A549 (cell line): ENCODE measurements at regions not wholly inside any gene's neighbourhood (a gene's known extent, or its start where the extent isn't known, plus 50 kb on each side); places are given as distances from the start of the nearest gene placed in this dataset.

ENCODE experiments used
- CTCF ChIP-seq: fragments of >200 bp; sonication (Bioruptor Twin); formaldehyde crosslinking; IDR thresholded peaks from 3 replicates; pipeline ENCODE4 v1.5.1; 2016
- FOSL2 ChIP-seq, 2 experiments: fragments of 450-650 bp in 1 of 2; fragments of >200 bp in 1 of 2; sonication (Bioruptor Twin) in 1 of 2; formaldehyde crosslinking; IDR thresholded peaks; 2 replicates each; pipeline versions ENCODE4 v1.5.0 to v1.6.1; 2016 to 2020; ENCODE audit warnings: mild to moderate bottlenecking in 1 of 2, moderate library complexity in 1 of 2
- HMGXB4 ChIP-seq: fragments of 250-450 bp; sonication (Bioruptor Pico); IDR thresholded peaks from 2 replicates; pipeline ENCODE4 v1.5.0; 2021; ENCODE audit warnings: mild to moderate bottlenecking, moderate library complexity, borderline replicate concordance
- POLR2A ChIP-seq: IDR thresholded peaks from 2 replicates; pipeline ENCODE4 v1.6.1; 2012; ENCODE audit warnings: mild to moderate bottlenecking, low read length
- RAD21 ChIP-seq, 2 experiments: fragments of >200 bp in 1 of 2; sonication (Bioruptor Twin) in 1 of 2; formaldehyde crosslinking in 1 of 2; IDR thresholded peaks in 1 of 2; conservative IDR thresholded peaks in 1 of 2; 2 replicates in 1 of 2; 3 replicates in 1 of 2; pipeline ENCODE4 v1.6.1; 2012 to 2018; ENCODE audit warnings: inconsistent platforms in 1 of 2
- RFX5 ChIP-seq: fragments of 450-650 bp; IDR thresholded peaks from 2 replicates; pipeline ENCODE4 v1.7.1; 2014; ENCODE audit warnings: antibody characterized with exemption, mild to moderate bottlenecking, moderate library complexity

GRCh38 chr16:9364721-9365369 is 273.4 kb downstream of the HAPSTR1 start:
- no peak for TF ChIP-seq CTCF
- TF ChIP-seq FOSL2 (IDR thresholded peaks at IDR 0.05): no peak
- TF ChIP-seq FOSL2 (CRISPR knock-in tag; IDR thresholded peaks at IDR 0.05): no peak
- no peak for TF ChIP-seq RFX5
- no peak for TF ChIP-seq RAD21 (conservative IDR thresholded peaks at IDR 0.05 in 1 of 2, IDR thresholded peaks at IDR 0.05 in 1 of 2)
- TF ChIP-seq POLR2A: no peak
- no peak for TF ChIP-seq HMGXB4
